GM12878 (cell line): ENCODE measurements at regions not wholly inside any gene's neighbourhood (a gene's known extent, or its start where the extent isn't known, plus 50 kb on each side); places are given as distances from the start of the nearest gene placed in this dataset.

Source experiments
- BMI1 ChIP-seq: fragments of 450-650 bp; IDR thresholded peaks from 2 replicates; pipeline ENCODE4 v1.6.1; 2016; ENCODE audit warnings: mild to moderate bottlenecking, moderate library complexity, borderline replicate concordance
- CEBPZ ChIP-seq: fragments of 150-350 bp; IDR thresholded peaks from 2 replicates; pipeline ENCODE4 v1.6.1; 2016; ENCODE audit warnings: low read depth, low read length
- DPF2 ChIP-seq: fragments of 450-650 bp; IDR thresholded peaks from 2 replicates; pipeline ENCODE4 v1.6.1; 2017; ENCODE audit warnings: mild to moderate bottlenecking
- ELK1 ChIP-seq: IDR thresholded peaks from 2 replicates; pipeline ENCODE4 v1.6.1; 2012; ENCODE audit warnings: low read depth, low read length, improper control_type of control experiment
- EZH2 ChIP-seq: IDR thresholded peaks from 2 replicates; pipeline ENCODE4 v1.6.1; 2012; ENCODE audit warnings: low read depth, mild to moderate bottlenecking, control low read depth, inconsistent platforms, low read length, borderline replicate concordance; ENCODE audit not compliant: control insufficient read depth
- FOXK2 ChIP-seq: fragments of 450-650 bp; IDR thresholded peaks from 2 replicates; pipeline ENCODE4 v1.6.1; 2017; ENCODE audit warnings: mild to moderate bottlenecking, moderate library complexity
- HDAC6 ChIP-seq: fragments of 200-600 bp; sonication (generic); IDR thresholded peaks from one replicate; pipeline ENCODE4 v1.8.0; 2017; ENCODE audit warnings: antibody characterized with exemption; ENCODE audit not compliant: unreplicated experiment
- HDGF ChIP-seq: fragments of 450-650 bp; IDR thresholded peaks from 2 replicates; pipeline ENCODE4 v1.6.1; 2016; ENCODE audit warnings: antibody characterized with exemption
- IKZF1 ChIP-seq: fragments of 450-650 bp; conservative IDR thresholded peaks from 2 replicates; pipeline ENCODE4 v1.6.1; 2017; ENCODE audit warnings: antibody characterized with exemption, mild to moderate bottlenecking
- KLF5 ChIP-seq: fragments of 450-650 bp; IDR thresholded peaks from 2 replicates; pipeline ENCODE4 v1.6.1; 2014; ENCODE audit warnings: mild to moderate bottlenecking; ENCODE audit not compliant: partially characterized antibody
- MYB ChIP-seq: fragments of 150-350 bp; IDR thresholded peaks from 2 replicates; pipeline ENCODE4 v1.6.1; 2014; ENCODE audit warnings: mild to moderate bottlenecking, low read depth, low read length, borderline replicate concordance
- MYC ChIP-seq: IDR thresholded peaks from 2 replicates; pipeline ENCODE4 v1.6.1; 2011; ENCODE audit warnings: mild to moderate bottlenecking, low read length, moderate library complexity, inconsistent platforms; ENCODE audit not compliant: insufficient read depth, insufficient replicate concordance, insufficient read length, severe bottlenecking
- POU2F2 ChIP-seq: IDR thresholded peaks from 3 replicates; pipeline ENCODE4 v1.6.1; 2011; ENCODE audit warnings: low read depth, mild to moderate bottlenecking, low read length, borderline replicate concordance
- RCOR1 ChIP-seq: conservative IDR thresholded peaks from 2 replicates; pipeline ENCODE4 v1.6.1; 2012; ENCODE audit warnings: low read depth, low read length, improper control_type of control experiment
- REST ChIP-seq: IDR thresholded peaks from 2 replicates; pipeline ENCODE4 v1.6.1; 2012; ENCODE audit warnings: mild to moderate bottlenecking, low read depth, low read length
- SMC3 ChIP-seq: IDR thresholded peaks from 2 replicates; pipeline ENCODE4 v1.6.1; 2011; ENCODE audit warnings: low read length, improper control_type of control experiment, borderline replicate concordance
- ZBTB4 ChIP-seq: fragments of 450-650 bp; formaldehyde crosslinking; IDR thresholded peaks from 2 replicates; pipeline ENCODE4 v1.4.0; 2022; ENCODE audit warnings: mild to moderate bottlenecking, moderate library complexity

- no peak for TF ChIP-seq HDAC6
- peak; percentile 67; the same call in 1 of the 2 replicates for TF ChIP-seq DPF2
- TF ChIP-seq RCOR1, result no peak
- no peak for TF ChIP-seq ZBTB4 (CRISPR knock-in tag)
- no peak for TF ChIP-seq FOXK2
- TF ChIP-seq BMI1, result no peak
- no peak for TF ChIP-seq MYC
- 0 out of 3 replicates have a peak, but pooled peaks have one; percentile 9 for TF ChIP-seq POU2F2
- TF ChIP-seq EZH2, result no peak
- no peak for TF ChIP-seq SMC3
- TF ChIP-seq ELK1, result no peak
- no peak for TF ChIP-seq MYB
- peak; percentile 76 for TF ChIP-seq IKZF1
- no peak for TF ChIP-seq KLF5
- TF ChIP-seq CEBPZ, result no peak
- TF ChIP-seq REST, result peak; percentile 68
- TF ChIP-seq HDGF, result no peak
These were observed 333.6 kb upstream of the NCAM1 start (continued) for GRCh38 chr11:112627588-112628045.
